ENCODE measurements at regions not wholly inside any gene's neighbourhood (a gene's known extent, or its start where the extent isn't known, plus 50 kb on each side); places are given as distances from the start of the nearest gene placed in this dataset.

GRCh38 chr1:196143602-196144342 is 464.5 kb downstream of the KCNT2 start:
- WGBS (ENCODE audit: missing lambda C conversion rate), result 39% methylated on average over 8 of the region's 8 CpGs
- ATAC-seq, result no peak
- POLR2A ChIA-PET, result no interaction called here
- no peak for FAIRE-seq
- Histone ChIP-seq H3K4me2 (no peak overlapping the region), H3K4me3 (no peak overlapping the region), H3K27ac (no peak overlapping the region), H3K4me1 (no peaks in the 10 kb centered on the region), H3K9me3 (no peaks in the 10 kb centered on the region)
- peak in 1 of 2 experiments; percentile 10 for DNase-seq (ENCODE audit: low read depth in 1 of 2, low spot score in 1 of 2)
- CTCF ChIA-PET, result interaction anchor here (2.1 kb wide), 1 partner anchor 165 kb away, joined by 6 read pairs; no protein-coding TSS in a partner anchor
- TF ChIP-seq MAFK (IDR thresholded peaks at IDR 0.05; ENCODE audit: partially characterized antibody) (peak; percentile 94), HEYL (CRISPR knock-in tag; IDR thresholded peaks at IDR 0.05) (no peak)

GRCh38 chr1:196142111-196142640 is 466.1 kb downstream of the KCNT2 start:
- Histone ChIP-seq H3K4me2 (no peak overlapping the region), H3K4me1 (no peaks in the 10 kb centered on the region), H3K4me3 (no peak overlapping the region), H3K27ac (no peak overlapping the region), H3K9me3 (no peaks in the 10 kb centered on the region)
- no peak for FAIRE-seq
- ChIA-PET CTCF (interaction anchor here (0.6 kb wide), 1 partner anchor 18 kb away, joined by 3 read pairs; no protein-coding TSS in a partner anchor), POLR2A (no interaction called here)
- 73% methylated on average over 2 of the region's 2 CpGs for WGBS (ENCODE audit: missing lambda C conversion rate)
- no peak for TF ChIP-seq HEYL (CRISPR knock-in tag; IDR thresholded peaks at IDR 0.05)
- TF ChIP-seq HDAC2 (IDR thresholded peaks at IDR 0.05), result no peak
- no peak for TF ChIP-seq HOXB13 (CRISPR knock-in tag; IDR thresholded peaks at IDR 0.05; ENCODE audit: low read depth)
- TF ChIP-seq FOXS1 (CRISPR knock-in tag; IDR thresholded peaks at IDR 0.05), result no peak
- TF ChIP-seq NR3C1 (IDR thresholded peaks at IDR 0.05), result no peak
- no peak for TF ChIP-seq HOXA7 (CRISPR knock-in tag; IDR thresholded peaks at IDR 0.05)
- DNase-seq (ENCODE audit: low read depth in 1 of 2, low spot score in 1 of 2), result no peak
- ATAC-seq, result no peak

- TF ChIP-seq HOXA7 (CRISPR knock-in tag; IDR thresholded peaks at IDR 0.05), result no peak
- TF ChIP-seq, protein P1, sequence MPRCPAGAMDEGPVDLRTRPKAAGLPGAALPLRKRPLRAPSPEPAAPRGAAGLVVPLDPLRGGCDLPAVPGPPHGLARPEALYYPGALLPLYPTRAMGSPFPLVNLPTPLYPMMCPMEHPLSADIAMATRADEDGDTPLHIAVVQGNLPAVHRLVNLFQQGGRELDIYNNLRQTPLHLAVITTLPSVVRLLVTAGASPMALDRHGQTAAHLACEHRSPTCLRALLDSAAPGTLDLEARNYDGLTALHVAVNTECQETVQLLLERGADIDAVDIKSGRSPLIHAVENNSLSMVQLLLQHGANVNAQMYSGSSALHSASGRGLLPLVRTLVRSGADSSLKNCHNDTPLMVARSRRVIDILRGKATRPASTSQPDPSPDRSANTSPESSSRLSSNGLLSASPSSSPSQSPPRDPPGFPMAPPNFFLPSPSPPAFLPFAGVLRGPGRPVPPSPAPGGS (IDR thresholded peaks at IDR 0.05), result no peak
- TF ChIP-seq CBX2 (IDR thresholded peaks at IDR 0.05; ENCODE audit: borderline replicate concordance, low read depth), result no peak
- no peak for TF ChIP-seq ESRRA (IDR thresholded peaks at IDR 0.05; ENCODE audit: borderline replicate concordance, low read length)
- TF ChIP-seq NFE2L2 (conservative IDR thresholded peaks at IDR 0.05; ENCODE audit: low read length), result no peak
- TF ChIP-seq MAZ (IDR thresholded peaks at IDR 0.05; ENCODE audit: borderline replicate concordance, low read depth, low read length), result no peak
- no peak for TF ChIP-seq RNF2 (IDR thresholded peaks at IDR 0.05; ENCODE audit: borderline replicate concordance, low read depth)
- TF ChIP-seq MAFK (IDR thresholded peaks at IDR 0.05; ENCODE audit: partially characterized antibody), result no peak
- no peak for TF ChIP-seq POLR2A (IDR thresholded peaks at IDR 0.05; ENCODE audit: low read length)
- no peak for TF ChIP-seq EHMT2 (IDR thresholded peaks at IDR 0.05; ENCODE audit: low read depth)
- TF ChIP-seq SMC3 (IDR thresholded peaks at IDR 0.05), result no peak
- WGBS (ENCODE audit: missing lambda C conversion rate), result 56% methylated on average over 4 of the region's 4 CpGs
- ATAC-seq (no peak), FAIRE-seq (no peak), DNase-seq (ENCODE audit: low read depth in 1 of 2, low spot score in 1 of 2) (no peak)
- POLR2A ChIA-PET, result no interaction called here
- no peak overlapping the region for H3K27ac ChIP-seq
- H3K4me2 ChIP-seq, result no peak overlapping the region
- H3K4me1 ChIP-seq, result no peaks in the 10 kb centered on the region
- CTCF ChIA-PET, result interaction anchor here (1.7 kb wide), 1 partner anchor 12 kb away, joined by 6 read pairs; no protein-coding TSS in a partner anchor
- H3K4me3 ChIP-seq, result no peak overlapping the region
- no peaks in the 10 kb centered on the region for H3K9me3 ChIP-seq
Observed at GRCh38 chr1:196136396-196136795, 471.8 kb downstream of the KCNT2 start.

- no peak for DNase-seq (ENCODE audit: low read depth in 1 of 2, low spot score in 1 of 2)
- no peak overlapping the region for H3K4me3 ChIP-seq
- POLR2A ChIA-PET, result no interaction called here
- no peak overlapping the region for H3K4me2 ChIP-seq
- no peak for FAIRE-seq
- no peaks in the 10 kb centered on the region for H3K4me1 ChIP-seq
- no peak overlapping the region for H3K27ac ChIP-seq
- H3K9me3 ChIP-seq, result no peaks in the 10 kb centered on the region
- 55% methylated on average over 1 of the region's 1 CpG for WGBS (ENCODE audit: missing lambda C conversion rate)
- CTCF ChIA-PET, result interaction anchor here (1.9 kb wide), 1 partner anchor 17 kb away, joined by 5 read pairs; no protein-coding TSS in a partner anchor
- no peak for ATAC-seq
- TF ChIP-seq NPAS2 (CRISPR knock-in tag; IDR thresholded peaks at IDR 0.05; ENCODE audit: borderline replicate concordance), result no peak
- no peak for TF ChIP-seq ZSCAN20 (CRISPR knock-in tag; IDR thresholded peaks at IDR 0.05)
- no peak for TF ChIP-seq ZC3H11A (IDR thresholded peaks at IDR 0.05)
- no peak for TF ChIP-seq EP300 (IDR thresholded peaks at IDR 0.05)
- TF ChIP-seq MYC (IDR thresholded peaks at IDR 0.05; ENCODE audit: borderline replicate concordance, low read length), result no peak
- TF ChIP-seq FOSL2 (IDR thresholded peaks at IDR 0.05), result no peak
- no peak for TF ChIP-seq FOSL2 (CRISPR knock-in tag; IDR thresholded peaks at IDR 0.05)
- no peak for TF ChIP-seq CBX2 (IDR thresholded peaks at IDR 0.05; ENCODE audit: borderline replicate concordance, low read depth)
- TF ChIP-seq RARB (CRISPR knock-in tag; IDR thresholded peaks at IDR 0.05), result no peak
- TF ChIP-seq, protein P2, sequence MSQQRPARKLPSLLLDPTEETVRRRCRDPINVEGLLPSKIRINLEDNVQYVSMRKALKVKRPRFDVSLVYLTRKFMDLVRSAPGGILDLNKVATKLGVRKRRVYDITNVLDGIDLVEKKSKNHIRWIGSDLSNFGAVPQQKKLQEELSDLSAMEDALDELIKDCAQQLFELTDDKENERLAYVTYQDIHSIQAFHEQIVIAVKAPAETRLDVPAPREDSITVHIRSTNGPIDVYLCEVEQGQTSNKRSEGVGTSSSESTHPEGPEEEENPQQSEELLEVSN (IDR thresholded peaks at IDR 0.05; ENCODE audit: borderline replicate concordance, low read depth), result no peak
- no peak for TF ChIP-seq HMGXB4 (CRISPR knock-in tag; IDR thresholded peaks at IDR 0.05; ENCODE audit: borderline replicate concordance)
- no peak for TF ChIP-seq NFE2L2 (conservative IDR thresholded peaks at IDR 0.05; ENCODE audit: low read length)
- TF ChIP-seq PHF8 (IDR thresholded peaks at IDR 0.05; ENCODE audit: borderline replicate concordance, low read depth), result no peak
Observed at GRCh38 chr1:196131691-196132090, 476.5 kb downstream of the KCNT2 start.

All from A549 (cell line).